Omental fat pad (tissue), 3 donors: ENCODE measurements at regions not wholly inside any gene's neighbourhood (a gene's known extent, or its start where the extent isn't known, plus 50 kb on each side); places are given as distances from the start of the nearest gene placed in this dataset.

Source experiments
- ATAC-seq: fragments of 150-250 bp; one replicate; pipeline ENCODE4 v1.9.1; 2016; ENCODE audit warnings: mild to moderate bottlenecking, moderate library complexity; ENCODE audit not compliant: low FRiP score
- DNase-seq: peaks from one replicate; pipeline ENCODE4 v3.0.0-alpha.2; 2019; ENCODE audit warnings: low spot score
- CTCF ChIP-seq, 3 donors: fragments of 450-650 bp; IDR thresholded peaks; one replicate each; pipeline ENCODE4 v1.5.1; 2016 to 2017; ENCODE audit warnings: antibody characterized with exemption in 3 of 3, mild to moderate bottlenecking in 3 of 3, moderate library complexity in 2 of 3

GRCh38 chr4:156659570-156659969 is 312.0 kb downstream of the PDGFC start:
- DNase-seq: no peak
- no peak for ATAC-seq
- TF ChIP-seq CTCF (IDR thresholded peaks at IDR 0.05): no peak

- TF ChIP-seq CTCF (IDR thresholded peaks at IDR 0.05): no peak
- no peak for DNase-seq
- no peak for ATAC-seq
Measured at GRCh38 chr4:156656896-156657295, 314.7 kb downstream of the PDGFC start.

- no peak for DNase-seq
- no peak for ATAC-seq
- no peak for TF ChIP-seq CTCF (IDR thresholded peaks at IDR 0.05)
Measured at GRCh38 chr4:156654410-156654809, 317.2 kb downstream of the PDGFC start.

GRCh38 chr4:156643826-156644225 is 327.8 kb downstream of the PDGFC start:
- no peak for TF ChIP-seq CTCF (IDR thresholded peaks at IDR 0.05)
- ATAC-seq: no peak

GRCh38 chr4:156642161-156642560 is 329.4 kb downstream of the PDGFC start:
- no peak for ATAC-seq
- DNase-seq: no peak
- no peak for TF ChIP-seq CTCF (IDR thresholded peaks at IDR 0.05)

More at GRCh38 chr4:156643826-156644225, 327.8 kb downstream of the PDGFC start:
- DNase-seq: no peak

- no peak for TF ChIP-seq CTCF (IDR thresholded peaks at IDR 0.05)
- DNase-seq (no peak), ATAC-seq (no peak)
Measured at GRCh38 chr4:156638925-156639605, 332.5 kb downstream of the PDGFC start.

GRCh38 chr4:156638334-156638733 is 333.3 kb downstream of the PDGFC start:
- DNase-seq (no peak), ATAC-seq (no peak)
- no peak for TF ChIP-seq CTCF (IDR thresholded peaks at IDR 0.05)
